Upper lobe of left lung (tissue), 6 donors: ENCODE measurements at regions not wholly inside any gene's neighbourhood (a gene's known extent, or its start where the extent isn't known, plus 50 kb on each side); places are given as distances from the start of the nearest gene placed in this dataset.

Experiments used
- ATAC-seq, 2 donors: fragments of 200-7000 bp; cut with Tn5 transposase; one replicate each; pipeline ENCODE4 v1.9.1; 2022; ENCODE audit warnings: mild to moderate bottlenecking in 2 of 2, moderate library complexity in 2 of 2; ENCODE audit not compliant: low FRiP score in 2 of 2
- DNase-seq, 2 donors: peaks; one replicate each; pipeline ENCODE4 v3.0.0-alpha.2; 2019 to 2020
- H3K27ac ChIP-seq, 4 donors: fragments of 200-600 bp; sonication (generic); one replicate each; pipeline ENCODE4 v1.5.1; 2016 to 2019
- H3K27me3 ChIP-seq, 4 donors: fragments of 200-600 bp; sonication (generic); one replicate each; pipeline ENCODE4 v1.5.1; 2017 to 2019
- H3K36me3 ChIP-seq, 4 donors: fragments of 200-600 bp; sonication (generic); one replicate each; pipeline ENCODE4 v1.5.1; 2016 to 2019
- H3K4me1 ChIP-seq, 4 donors: fragments of 200-600 bp; sonication (generic); one replicate each; pipeline ENCODE4 v1.5.1; 2018 to 2019
- H3K4me3 ChIP-seq, 4 donors: fragments of 200-600 bp; sonication (generic); one replicate each; pipeline ENCODE4 v1.5.1; 2017 to 2019; ENCODE audit warnings: mild to moderate bottlenecking in 2 of 4, moderate library complexity in 1 of 4
- H3K9me3 ChIP-seq, 4 donors: fragments of 200-600 bp; sonication (generic); one replicate each; pipeline ENCODE4 v1.5.1; 2018 to 2019
- EP300 ChIP-seq, 4 donors: sonication (generic); formaldehyde crosslinking; IDR thresholded peaks; one replicate each; pipeline ENCODE4 v1.5.1; 2017; ENCODE audit warnings: antibody characterized with exemption in 4 of 4, control low read depth in 2 of 4
- POLR2A ChIP-seq, 4 donors: fragments of 450-650 bp; IDR thresholded peaks; one replicate each; pipeline ENCODE4 v1.5.1; 2016 to 2017; ENCODE audit warnings: antibody characterized with exemption in 4 of 4, mild to moderate bottlenecking in 2 of 4
- POLR2AphosphoS5 ChIP-seq, 2 donors: sonication (generic); formaldehyde crosslinking; IDR thresholded peaks; one replicate each; pipeline ENCODE4 v1.5.1; 2017; ENCODE audit warnings: antibody characterized with exemption in 2 of 2
- WGBS, 2 donors: methylation state at CpG; one replicate each; pipeline ENCODE4 v1.1.5; 2017 to 2018; 5-methylcytosine and 5-hydroxymethylcytosine counted together
- TF ChIP-seq, protein P1 (sequence below), 6 experiments: fragments of 450-650 bp in 4 of 6; fragments of 200-600 bp in 2 of 6; sonication (generic) in 2 of 6; IDR thresholded peaks; one replicate each; pipeline ENCODE4 v1.5.1; 2016 to 2019; ENCODE audit warnings: antibody characterized with exemption in 6 of 6
- donor health status: DM: no; HTN: no; CAD: no; lungs with moderate emphysema.
- donor health status: DM: no; HTN: yes; CAD: no; lungs with severe emphysema.

DNA sequence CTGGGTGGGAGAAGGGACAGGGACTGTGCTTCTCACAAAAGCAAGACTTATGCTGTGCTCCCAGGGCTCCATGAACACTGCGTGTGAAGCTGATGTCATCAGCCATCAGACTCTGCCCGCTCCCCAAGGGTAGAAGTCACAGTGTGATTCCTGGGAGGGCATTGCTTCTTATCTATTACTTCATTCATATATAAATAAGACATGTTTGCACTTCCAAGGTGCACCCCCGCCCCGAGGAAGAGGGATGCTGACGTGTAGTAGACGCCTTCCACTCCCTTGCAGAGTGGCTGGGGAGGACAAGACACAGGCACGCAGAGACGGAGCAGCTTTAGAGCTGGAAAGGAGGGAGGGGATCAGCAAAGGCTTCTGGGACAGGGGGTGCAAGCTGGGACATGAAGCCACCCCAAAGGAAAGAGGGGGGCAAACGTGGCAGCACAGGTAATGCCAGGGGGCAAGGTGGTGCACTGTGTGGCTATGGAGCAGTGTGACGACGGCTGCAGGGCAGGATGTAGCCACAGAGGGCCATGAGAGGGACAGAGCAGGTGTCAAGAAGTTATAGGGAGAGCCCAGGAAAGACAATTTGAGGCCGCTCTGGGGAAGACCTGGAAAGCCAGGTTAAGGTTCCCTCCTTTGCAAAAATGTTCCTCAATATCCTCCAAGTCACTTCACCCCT lies 558.5 kb downstream of the MN1 start:
- no peak for ATAC-seq
- H3K27me3 ChIP-seq: no peaks in the 10 kb centered on the region
- H3K27ac ChIP-seq: no peak overlapping the region
- 66 to 67% methylated on average over 11 to 12 of the region's 12 CpGs for WGBS, 2 donors
- no peak for TF ChIP-seq EP300 (IDR thresholded peaks at IDR 0.05)
- TF ChIP-seq, protein P1, sequence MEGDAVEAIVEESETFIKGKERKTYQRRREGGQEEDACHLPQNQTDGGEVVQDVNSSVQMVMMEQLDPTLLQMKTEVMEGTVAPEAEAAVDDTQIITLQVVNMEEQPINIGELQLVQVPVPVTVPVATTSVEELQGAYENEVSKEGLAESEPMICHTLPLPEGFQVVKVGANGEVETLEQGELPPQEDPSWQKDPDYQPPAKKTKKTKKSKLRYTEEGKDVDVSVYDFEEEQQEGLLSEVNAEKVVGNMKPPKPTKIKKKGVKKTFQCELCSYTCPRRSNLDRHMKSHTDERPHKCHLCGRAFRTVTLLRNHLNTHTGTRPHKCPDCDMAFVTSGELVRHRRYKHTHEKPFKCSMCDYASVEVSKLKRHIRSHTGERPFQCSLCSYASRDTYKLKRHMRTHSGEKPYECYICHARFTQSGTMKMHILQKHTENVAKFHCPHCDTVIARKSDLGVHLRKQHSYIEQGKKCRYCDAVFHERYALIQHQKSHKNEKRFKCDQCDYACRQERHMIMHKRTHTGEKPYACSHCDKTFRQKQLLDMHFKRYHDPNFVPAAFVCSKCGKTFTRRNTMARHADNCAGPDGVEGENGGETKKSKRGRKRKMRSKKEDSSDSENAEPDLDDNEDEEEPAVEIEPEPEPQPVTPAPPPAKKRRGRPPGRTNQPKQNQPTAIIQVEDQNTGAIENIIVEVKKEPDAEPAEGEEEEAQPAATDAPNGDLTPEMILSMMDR (IDR thresholded peaks at IDR 0.05): no peak
- TF ChIP-seq POLR2AphosphoS5 (IDR thresholded peaks at IDR 0.05): no peak
- TF ChIP-seq POLR2A (IDR thresholded peaks at IDR 0.05): no peak
- no peaks in the 10 kb centered on the region for H3K36me3 ChIP-seq
- no peaks in the 10 kb centered on the region for H3K9me3 ChIP-seq
- DNase-seq: no peak
- peaks cover 0 to 8% (median 2%) of the 10 kb centered on the region in 4 donors for H3K4me1 ChIP-seq
- H3K4me3 ChIP-seq: no peak overlapping the region

DNA sequence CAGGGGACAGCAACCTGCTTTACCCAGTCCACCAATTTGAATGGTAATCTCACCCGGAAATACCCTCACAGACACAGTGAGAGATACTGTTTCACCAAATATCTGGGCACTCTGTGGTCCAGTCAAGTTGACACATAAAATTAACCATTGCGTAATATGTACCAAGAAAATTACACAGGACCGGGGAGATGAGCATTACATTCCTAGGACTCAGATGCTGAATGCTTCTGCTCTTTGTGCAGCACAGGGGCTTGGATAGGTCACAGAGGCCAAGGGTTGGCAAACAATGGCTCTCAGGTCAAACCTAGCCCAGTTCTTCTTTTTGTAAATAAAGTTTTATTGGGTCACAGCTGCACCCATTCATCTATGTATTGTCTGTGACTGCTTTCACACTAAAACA lies 557.2 kb downstream of the MN1 start:
- no peaks in the 10 kb centered on the region for H3K27me3 ChIP-seq
- WGBS, 2 donors: 87 to 94% methylated on average over 3 of the region's 3 CpGs
- H3K4me1 ChIP-seq: peaks cover 0 to 8% (median 2%) of the 10 kb centered on the region in 4 donors
- ATAC-seq (no peak), DNase-seq (no peak)
- no peak overlapping the region for H3K4me3 ChIP-seq
- TF ChIP-seq POLR2AphosphoS5 (IDR thresholded peaks at IDR 0.05) (no peak), POLR2A (IDR thresholded peaks at IDR 0.05) (no peak), EP300 (IDR thresholded peaks at IDR 0.05) (no peak)
- TF ChIP-seq, protein P1 (IDR thresholded peaks at IDR 0.05): no peak
- no peak overlapping the region for H3K27ac ChIP-seq
- H3K9me3 ChIP-seq: no peaks in the 10 kb centered on the region
- no peaks in the 10 kb centered on the region for H3K36me3 ChIP-seq

DNA sequence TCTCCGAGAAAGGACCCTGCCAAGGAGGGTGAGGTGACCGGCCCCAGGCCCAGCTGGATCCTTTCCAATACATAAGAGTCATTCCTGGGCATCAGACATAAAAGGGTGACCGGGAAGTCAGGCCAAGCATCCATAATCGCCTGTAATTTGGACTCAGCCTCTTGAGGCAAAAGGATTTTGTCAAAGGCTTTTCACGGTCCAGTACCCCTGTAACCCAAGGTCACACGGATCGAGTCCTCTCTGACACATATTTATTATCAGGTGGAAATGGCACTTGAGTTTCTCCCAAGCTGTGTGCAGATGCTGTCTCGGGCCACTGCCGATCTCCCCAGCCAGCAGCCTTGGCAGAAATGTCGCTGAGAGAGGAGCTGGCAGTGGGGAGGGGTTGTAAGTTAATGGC lies 556.5 kb downstream of the MN1 start:
- WGBS, 2 donors: 72 to 77% methylated on average over 3 to 10 of the region's 10 CpGs
- Histone ChIP-seq H3K9me3 (no peaks in the 10 kb centered on the region), H3K4me1 (peaks cover 0 to 8% (median 2%) of the 10 kb centered on the region in 4 donors), H3K27me3 (no peaks in the 10 kb centered on the region), H3K27ac (no peak overlapping the region), H3K4me3 (no peak overlapping the region), H3K36me3 (no peaks in the 10 kb centered on the region)
- ATAC-seq (no peak), DNase-seq (no peak)
- TF ChIP-seq, protein P1 (IDR thresholded peaks at IDR 0.05): no peak
- TF ChIP-seq POLR2AphosphoS5 (IDR thresholded peaks at IDR 0.05): no peak
- no peak for TF ChIP-seq POLR2A (IDR thresholded peaks at IDR 0.05)
- TF ChIP-seq EP300 (IDR thresholded peaks at IDR 0.05): no peak

DNA sequence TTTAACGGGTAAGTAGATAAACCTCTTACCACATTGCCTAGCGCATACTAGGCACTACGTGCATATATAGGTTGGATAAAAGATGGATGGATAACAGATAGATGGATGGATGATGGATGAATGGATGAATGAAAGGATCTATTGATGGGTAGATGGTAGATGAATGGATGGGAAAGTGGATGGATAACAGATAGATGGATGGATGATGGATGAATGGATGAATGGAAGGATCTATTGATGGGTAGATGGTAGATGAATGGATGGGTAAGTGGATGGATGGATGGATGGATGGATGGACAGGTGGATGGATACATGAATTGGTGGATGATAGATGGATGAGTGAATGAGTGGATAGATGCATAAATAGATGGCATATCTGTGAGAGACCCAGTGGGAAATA lies 555.0 kb downstream of the MN1 start:
- H3K4me1 ChIP-seq: peaks cover 0 to 8% (median 2%) of the 10 kb centered on the region in 4 donors
- no peak overlapping the region for H3K27ac ChIP-seq
- ATAC-seq: no peak
- H3K36me3 ChIP-seq: no peaks in the 10 kb centered on the region
- no peak for TF ChIP-seq POLR2A (IDR thresholded peaks at IDR 0.05)
- no peak for TF ChIP-seq POLR2AphosphoS5 (IDR thresholded peaks at IDR 0.05)
- TF ChIP-seq EP300 (IDR thresholded peaks at IDR 0.05): no peak
- TF ChIP-seq, protein P1 (IDR thresholded peaks at IDR 0.05): no peak
- H3K4me3 ChIP-seq: no peak overlapping the region
- WGBS, 2 donors: 95 to 96% methylated on average over 3 of the region's 3 CpGs
- no peaks in the 10 kb centered on the region for H3K9me3 ChIP-seq
- no peak for DNase-seq
- H3K27me3 ChIP-seq: no peaks in the 10 kb centered on the region
